Iris pigment epithelial cell (primary cell): ENCODE measurements at regions not wholly inside any gene's neighbourhood (a gene's known extent, or its start where the extent isn't known, plus 50 kb on each side); places are given as distances from the start of the nearest gene placed in this dataset.

Source experiments
- DNase-seq: peaks from one replicate; pipeline ENCODE4 v3.0.0-alpha.2; 2011; ENCODE audit warnings: low read depth

DNA sequence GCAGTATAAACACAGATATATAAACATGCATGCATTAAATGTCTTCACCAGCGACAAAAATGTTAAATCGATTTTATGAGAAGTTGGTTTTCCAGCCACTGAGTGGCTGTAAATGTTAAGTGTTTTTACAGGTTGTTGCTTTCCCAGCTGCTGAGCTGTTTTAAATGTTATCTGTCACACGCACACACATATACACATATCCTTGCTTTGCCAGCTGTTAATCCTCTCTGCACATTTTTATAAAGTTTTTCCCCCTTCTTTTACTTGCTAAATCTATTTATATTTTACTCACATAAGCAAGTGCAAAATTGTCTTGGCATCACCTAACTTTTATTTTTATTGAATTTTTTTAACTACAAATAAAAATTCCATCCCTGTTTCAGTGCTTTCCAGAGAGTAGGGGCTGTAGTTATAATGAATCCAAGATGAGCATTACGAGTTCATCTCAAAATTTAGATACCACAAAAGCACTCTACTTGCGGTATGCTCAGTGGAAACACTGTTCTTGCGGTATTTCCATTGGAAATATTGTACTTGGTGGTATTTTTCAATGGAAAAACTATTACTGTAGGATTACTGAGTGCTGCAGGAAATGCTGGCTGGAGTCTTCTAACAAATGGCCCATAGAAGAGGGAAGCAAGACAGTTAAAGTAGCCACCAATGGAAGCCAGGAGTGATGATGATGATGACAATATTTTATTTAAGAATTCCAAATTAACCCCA lies 124.9 kb upstream of the KCNJ16 start:
- no peak for DNase-seq

DNA sequence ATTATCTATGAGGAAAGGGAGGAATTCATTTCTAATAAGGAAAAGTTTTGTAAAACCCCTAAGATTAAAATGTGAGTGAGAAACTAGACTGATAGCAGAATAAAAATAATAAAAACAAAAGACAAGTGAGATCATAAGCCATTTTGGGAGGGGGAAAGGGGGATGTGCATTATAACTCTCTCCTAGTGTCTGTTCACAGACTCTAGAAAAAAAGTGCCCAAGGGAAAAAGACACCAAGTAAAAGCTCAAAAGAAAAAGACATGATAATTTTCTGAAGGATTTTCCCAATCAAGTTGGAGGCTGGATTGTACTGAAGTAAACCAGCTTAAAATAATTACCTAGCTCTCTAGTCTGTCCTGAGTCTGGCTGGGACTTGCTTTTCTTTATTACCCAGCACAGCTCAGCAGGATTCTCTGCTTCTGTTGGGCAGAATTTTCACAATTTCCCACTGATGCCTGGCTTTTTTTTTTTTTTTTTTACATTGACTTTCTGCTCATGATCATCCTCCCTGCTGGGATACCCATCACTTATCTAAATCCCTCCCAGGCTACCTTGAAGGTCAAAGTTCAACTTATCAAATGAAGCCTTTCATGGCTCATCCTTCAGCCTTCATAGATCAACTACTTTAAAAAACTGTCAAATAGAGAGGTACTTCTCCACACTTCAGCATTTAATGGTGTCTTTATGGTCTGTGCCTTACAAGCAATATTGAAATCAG lies 124.2 kb upstream of the KCNJ16 start:
- DNase-seq: no peak

DNA sequence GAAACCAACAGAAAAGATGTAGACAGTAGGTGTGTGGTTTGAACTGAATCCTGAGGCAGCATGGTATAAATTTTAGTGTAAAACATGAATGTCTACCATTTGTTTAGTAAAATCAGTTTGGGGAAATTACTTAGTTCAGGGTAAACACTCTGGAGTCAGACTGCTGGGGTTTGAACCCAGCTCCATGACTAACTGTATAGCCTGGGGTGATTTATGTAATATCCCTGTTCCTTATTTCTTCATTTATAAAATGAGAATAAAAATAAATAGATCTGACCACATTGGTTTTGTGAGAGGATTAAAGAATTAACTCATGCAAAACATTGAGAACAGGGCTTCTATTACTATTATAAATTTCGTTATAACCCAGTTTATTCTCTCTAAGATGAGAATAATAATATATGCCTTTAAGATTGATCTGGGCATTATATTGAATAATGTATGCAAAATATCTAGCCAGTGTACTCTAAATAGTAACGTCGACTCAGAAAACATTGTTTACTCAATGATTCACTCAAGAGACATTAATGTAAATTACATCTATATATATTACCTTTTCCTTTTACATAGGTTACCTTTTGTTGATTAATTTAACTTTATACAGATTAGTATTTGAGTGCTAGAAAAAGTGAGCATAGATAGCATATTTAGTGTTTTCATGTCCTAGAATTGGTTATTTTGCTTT lies 120.6 kb upstream of the KCNJ16 start:
- DNase-seq: peak; percentile 36

DNA sequence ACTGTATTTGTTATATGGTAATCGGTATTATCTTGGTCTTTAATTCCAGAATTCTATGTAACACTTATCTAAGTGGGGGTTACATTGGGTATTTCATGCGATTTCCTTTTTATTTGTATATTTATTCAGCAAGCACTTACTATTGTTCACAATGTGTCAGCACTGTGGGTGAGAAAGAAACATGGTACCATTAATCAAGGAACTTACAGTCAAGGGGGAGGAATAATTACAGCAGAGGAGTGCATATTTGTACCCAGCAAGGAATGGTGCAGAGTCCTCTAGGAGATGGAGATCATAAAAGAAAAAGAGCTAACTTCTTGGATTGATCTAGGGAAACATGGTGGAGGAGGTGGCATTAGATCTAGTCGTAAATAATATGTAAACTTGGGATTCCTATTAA lies 117.0 kb upstream of the KCNJ16 start:
- DNase-seq: no peak

GRCh38 chr17:69959283-69959682 lies 115.7 kb upstream of the KCNJ16 start:
- DNase-seq: no peak

GRCh38 chr17:69960755-69961154 lies 114.3 kb upstream of the KCNJ16 start:
- DNase-seq: no peak

GRCh38 chr17:69961501-69962145 lies 113.4 kb upstream of the KCNJ16 start:
- no peak for DNase-seq

GRCh38 chr17:69962436-69962995 lies 112.5 kb upstream of the KCNJ16 start:
- DNase-seq: no peak

DNA sequence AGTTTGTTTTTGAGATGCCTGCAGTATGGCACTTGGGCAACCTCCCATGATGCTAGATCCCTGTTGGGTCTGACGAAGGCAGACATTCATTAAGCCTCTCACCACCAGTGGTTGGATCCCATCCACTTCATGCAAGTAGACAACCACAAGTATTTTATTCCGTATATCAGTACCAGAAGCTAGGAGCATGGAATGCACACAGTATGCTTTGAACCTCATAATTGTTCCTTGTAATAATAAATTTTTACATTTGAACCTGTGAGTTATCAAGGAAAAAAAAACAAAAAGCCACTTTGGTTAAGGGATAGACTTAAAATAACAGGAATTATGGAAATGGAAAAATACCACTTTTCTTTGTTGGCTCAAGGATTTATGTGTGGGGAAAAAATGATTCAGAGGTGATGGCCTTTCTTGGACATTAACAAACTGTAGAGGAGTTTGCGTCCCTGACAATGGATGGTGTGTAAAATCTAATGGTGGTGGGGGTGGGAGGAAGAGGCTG lies 107.1 kb upstream of the KCNJ16 start:
- peak; percentile 97 for DNase-seq

- no peak for DNase-seq
Measured at GRCh38 chr17:69969897-69970296, 105.1 kb upstream of the KCNJ16 start.

- DNase-seq: peak; percentile 20
Measured at GRCh38 chr17:69972251-69972650, 102.8 kb upstream of the KCNJ16 start.

DNA sequence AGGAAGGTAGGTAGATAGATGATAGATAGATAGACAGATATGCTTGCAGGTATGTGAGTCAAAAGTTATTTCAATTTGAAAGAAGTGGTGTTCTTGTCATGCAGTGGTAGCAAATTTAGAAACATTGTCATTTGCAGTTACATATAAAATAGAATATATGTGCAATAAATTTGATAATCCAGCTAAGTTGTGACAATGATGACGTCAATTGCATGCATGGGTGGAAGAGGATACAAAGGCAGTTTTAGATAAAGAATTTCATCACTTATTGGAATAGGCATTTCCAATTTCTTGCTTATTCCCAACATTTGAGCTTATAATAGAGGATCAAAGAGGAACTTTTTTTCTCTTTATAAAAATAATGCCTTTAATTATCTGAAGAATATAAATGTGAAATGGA lies 99.2 kb upstream of the KCNJ16 start:
- DNase-seq: no peak

DNA sequence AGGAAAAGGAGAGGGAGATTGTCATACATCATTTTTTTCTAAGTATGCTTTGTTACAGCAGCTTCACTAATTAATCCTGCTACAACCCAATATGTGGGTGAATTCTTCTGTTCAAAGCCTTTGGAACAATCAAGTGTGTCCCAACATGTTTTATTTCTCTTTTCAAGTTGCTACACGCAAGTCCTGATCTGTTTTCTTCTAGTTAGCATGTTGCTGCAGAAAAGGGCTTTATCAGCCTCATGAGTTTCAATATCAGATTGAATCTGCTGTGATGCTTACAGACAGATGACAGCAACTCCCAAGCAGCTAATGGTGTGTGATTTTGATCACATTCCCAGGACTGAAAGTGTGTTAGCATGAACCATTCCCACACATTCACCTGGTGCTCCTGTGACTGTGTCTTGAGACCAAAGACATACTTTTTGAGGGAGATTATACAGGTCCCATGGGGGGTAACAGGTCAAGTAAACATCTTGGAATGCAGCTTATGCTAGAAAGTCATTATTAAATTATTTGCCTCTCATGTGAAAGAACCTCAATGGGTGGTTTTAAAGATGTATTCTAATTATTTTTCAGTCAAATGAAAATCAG lies 96.9 kb upstream of the KCNJ16 start:
- peak; percentile 23 for DNase-seq

- no peak for DNase-seq
Measured at GRCh38 chr17:69981441-69981840, 93.6 kb upstream of the KCNJ16 start.

DNA sequence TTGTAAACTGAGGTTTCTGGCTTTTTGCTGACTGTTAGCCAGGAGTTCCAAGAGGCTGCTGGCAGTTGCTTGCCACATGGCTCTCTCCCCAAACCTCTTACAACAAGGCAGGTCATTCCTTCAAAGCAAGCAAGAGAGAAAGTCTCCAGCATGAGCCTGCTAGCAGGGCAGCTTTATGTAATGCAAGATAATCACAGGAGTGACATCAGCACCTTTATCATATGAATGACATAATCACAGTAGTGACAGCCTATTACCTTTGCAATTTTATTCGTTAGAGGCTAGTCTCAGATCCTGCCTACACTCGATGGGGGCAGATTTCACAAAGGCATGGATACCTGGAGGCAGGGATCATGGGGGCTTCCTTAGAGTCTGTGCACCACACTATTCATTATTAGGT lies 79.5 kb upstream of the KCNJ16 start:
- no peak for DNase-seq

- DNase-seq: peak; percentile 79
Measured at GRCh38 chr17:69997332-69997731, 77.7 kb upstream of the KCNJ16 start.

GRCh38 chr17:69999253-69999652 lies 75.8 kb upstream of the KCNJ16 start:
- DNase-seq: no peak

DNA sequence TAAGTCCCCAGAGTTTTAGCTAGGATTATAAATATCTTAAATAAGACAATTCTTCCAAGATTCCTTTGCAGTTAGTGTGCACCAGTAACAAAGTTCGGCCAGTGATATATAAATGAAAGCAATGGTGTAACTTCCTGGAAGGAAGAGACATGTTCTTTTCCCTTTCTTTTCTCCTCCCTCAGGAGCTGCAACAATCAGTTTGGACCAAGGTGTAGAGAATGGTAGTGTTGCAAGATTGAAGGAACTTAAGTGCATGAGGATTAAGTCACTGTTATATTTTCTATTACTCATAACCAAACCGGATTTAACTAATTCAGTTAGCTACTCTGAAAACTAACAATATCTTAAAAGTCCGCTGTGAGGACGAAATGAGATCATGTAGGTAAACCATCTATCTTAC lies 68.9 kb upstream of the KCNJ16 start:
- DNase-seq: peak; percentile 78

- DNase-seq: no peak
Measured at GRCh38 chr17:70011750-70012149, 63.3 kb upstream of the KCNJ16 start.

DNA sequence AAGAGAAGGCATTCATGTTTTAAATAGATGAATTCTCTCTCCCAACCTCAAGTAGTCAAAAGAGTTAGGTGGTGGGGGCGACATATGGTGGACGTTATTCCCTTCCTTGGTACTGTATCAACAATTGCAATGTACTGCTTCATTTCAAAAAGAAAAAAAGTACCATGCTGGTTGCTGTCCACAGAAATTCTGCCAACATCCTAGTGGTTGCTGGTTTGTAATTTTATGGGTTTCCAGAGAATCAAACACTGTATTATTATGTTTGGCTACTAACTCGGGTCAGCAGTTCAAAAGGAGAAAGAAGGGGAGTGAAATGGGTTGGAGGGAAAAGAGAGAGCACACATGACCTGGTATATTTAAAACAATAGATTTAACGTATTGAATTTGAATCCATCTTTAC lies 61.1 kb upstream of the KCNJ16 start:
- no peak for DNase-seq

GRCh38 chr17:70017112-70017511 lies 57.9 kb upstream of the KCNJ16 start:
- DNase-seq: no peak

- no peak for DNase-seq
Measured at GRCh38 chr17:70017941-70018340, 57.1 kb upstream of the KCNJ16 start.
